Kidney (tissue), 13 donors: ENCODE measurements at regions not wholly inside any gene's neighbourhood (a gene's known extent, or its start where the extent isn't known, plus 50 kb on each side); places are given as distances from the start of the nearest gene placed in this dataset.

Experiments
- DNase-seq, 5 donors: peaks; one replicate each; pipeline ENCODE4 v3.0.0-alpha.2; 2013 to 2020
- FAIRE-seq: peaks from 2 replicates; lab custom pipeline; 2012; peaks lifted over from hg19 to GRCh38; lab: Jason Lieb, UNC
- H3K27ac ChIP-seq, 2 donors: one replicate each; pipeline ENCODE4 v1.7.0; 2013; ENCODE audit warnings: low read depth in 2 of 2, low read length in 2 of 2, inconsistent platforms in 1 of 2
- H3K27me3 ChIP-seq: one replicate; pipeline ENCODE4 v1.7.1; 2013; ENCODE audit warnings: low read length, inconsistent platforms; ENCODE audit not compliant: control insufficient read depth, insufficient read depth
- H3K36me3 ChIP-seq, 3 donors: one replicate each; pipeline versions ENCODE4 v1.7.0 to v1.7.1; 2013; ENCODE audit warnings: low read length in 3 of 3, control low read depth in 1 of 3, inconsistent platforms in 1 of 3; ENCODE audit not compliant: insufficient read depth in 3 of 3, control insufficient read depth in 2 of 3
- H3K4me1 ChIP-seq, 3 donors: one replicate each; pipeline versions ENCODE4 v1.7.0 to v1.7.1; 2013; ENCODE audit warnings: low read length in 3 of 3, inconsistent platforms in 1 of 3, low read depth in 1 of 3; ENCODE audit not compliant: control insufficient read depth in 2 of 3, insufficient read depth in 2 of 3
- H3K4me3 ChIP-seq, 3 donors: one replicate each; pipeline versions ENCODE4 v1.7.0 to v1.8.1; 2013; ENCODE audit warnings: low read length in 3 of 3, control low read depth in 1 of 3, inconsistent platforms in 1 of 3
- H3K9ac ChIP-seq, 3 donors: one replicate each; pipeline versions ENCODE4 v1.7.0 to v1.7.1; 2013; ENCODE audit warnings: low read length in 3 of 3, control low read depth in 1 of 3, inconsistent platforms in 1 of 3
- H3K9me3 ChIP-seq, 3 donors: one replicate each; pipeline versions ENCODE4 v1.7.0 to v1.7.1; 2013; ENCODE audit warnings: low read length in 3 of 3, control low read depth in 1 of 3, inconsistent platforms in 1 of 3; ENCODE audit not compliant: control insufficient read depth in 2 of 3, insufficient read depth in 1 of 3
- CTCF ChIP-seq: IDR thresholded peaks from 3 replicates; pipeline ENCODE4 v1.5.1; 2012; ENCODE audit warnings: mild to moderate bottlenecking, moderate library complexity, borderline replicate concordance; ENCODE audit not compliant: insufficient read depth; ENCODE audit errors: extremely low read depth
- intact Hi-C: fragments of 100-400 bp; cut with DNase I; formaldehyde crosslinking; loops from one replicate; pipeline ENCODE4 v1.11.1; 2022
- donor health status: control.
- donor health status: control.
- donor health status: control.
- donor health status: control.
- donor health status: control.
- donor health status: DM: yes; HTN: yes; CAD: no.
- donor health status: Normal renal cell carcinoma (clear cell type).

GRCh38 chr10:131803860-131804425 is 96.9 kb upstream of the PPP2R2D start:
- FAIRE-seq (no peak), DNase-seq (peak in 4 of 5 donors; percentile 47 to 73 (median 60))
- Histone ChIP-seq H3K27ac (no peak overlapping the region), H3K9ac (no peak overlapping the region), H3K36me3 (no peaks in the 10 kb centered on the region), H3K4me3 (no peak overlapping the region), H3K9me3 (peaks cover 0 to 8% (median 0%) of the 10 kb centered on the region in 3 donors), H3K4me1 (no peaks in the 10 kb centered on the region), H3K27me3 (no peaks in the 10 kb centered on the region)
- TF ChIP-seq CTCF, result no peak
- intact Hi-C loops, result no loop called here

GRCh38 chr10:131804551-131805295 is 96.1 kb upstream of the PPP2R2D start:
- H3K9ac ChIP-seq, result no peak overlapping the region
- intact Hi-C loops, result no loop called here
- peaks cover 0 to 2% (median 0%) of the 10 kb centered on the region in 3 donors for H3K9me3 ChIP-seq
- H3K4me1 ChIP-seq, result no peaks in the 10 kb centered on the region
- H3K27ac ChIP-seq, result no peak overlapping the region
- H3K4me3 ChIP-seq, result no peak overlapping the region
- no peaks in the 10 kb centered on the region for H3K27me3 ChIP-seq
- no peaks in the 10 kb centered on the region for H3K36me3 ChIP-seq
- FAIRE-seq, result no peak
- peak in 2 of 5 donors; percentile 7 to 28 for DNase-seq
- no peak for TF ChIP-seq CTCF

GRCh38 chr10:131805696-131806095 is 95.1 kb upstream of the PPP2R2D start:
- intact Hi-C loops, result no loop called here
- H3K27ac ChIP-seq, result no peak overlapping the region
- DNase-seq, result peak in 2 of 5 donors; percentile 7 to 31
- H3K36me3 ChIP-seq, result no peaks in the 10 kb centered on the region
- FAIRE-seq, result no peak
- TF ChIP-seq CTCF, result no peak
- H3K27me3 ChIP-seq, result no peaks in the 10 kb centered on the region
- H3K4me1 ChIP-seq, result no peaks in the 10 kb centered on the region
- H3K4me3 ChIP-seq, result no peak overlapping the region
- H3K9ac ChIP-seq, result no peak overlapping the region
- no peaks in the 10 kb centered on the region for H3K9me3 ChIP-seq
